DMS79 (cell line): ENCODE measurements at regions not wholly inside any gene's neighbourhood (a gene's known extent, or its start where the extent isn't known, plus 50 kb on each side); places are given as distances from the start of the nearest gene placed in this dataset.

Experiments
- DNase-seq: peaks from one replicate; lab custom pipeline; 2025; lab: John Stamatoyannopoulos, UW

DNA sequence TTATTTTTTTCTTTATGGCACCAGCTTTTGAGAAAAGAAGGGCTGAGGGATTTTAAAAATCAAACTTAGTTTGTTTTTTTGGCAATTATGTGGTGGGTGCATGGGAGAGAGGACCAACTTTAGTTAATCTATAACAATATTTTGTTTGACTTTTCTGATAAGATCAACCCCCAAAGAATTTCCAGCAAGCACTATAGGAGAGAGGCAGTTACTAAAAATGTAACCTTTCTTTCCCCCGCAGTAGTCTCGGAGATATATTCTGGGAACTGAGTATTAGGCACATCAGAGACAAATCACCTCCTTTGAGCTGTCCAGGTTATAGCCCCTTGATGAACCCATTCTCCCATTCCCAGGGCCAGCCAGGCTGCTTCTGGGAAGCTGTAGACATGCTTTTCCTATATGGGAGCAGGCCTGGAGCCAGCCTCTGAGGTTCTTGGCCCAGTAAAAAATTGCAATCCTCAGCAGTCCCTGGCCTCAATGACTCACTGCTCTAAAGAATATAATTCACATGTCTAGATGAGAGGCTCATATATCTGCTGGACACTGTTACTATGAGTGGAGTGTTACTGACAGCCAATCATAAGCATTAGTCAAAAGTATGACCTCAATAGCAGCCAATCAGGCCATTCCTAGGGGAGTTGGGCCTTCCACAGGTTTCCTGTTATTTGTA lies 138.3 kb upstream of the AGBL1 start:
- no peak for DNase-seq

DNA sequence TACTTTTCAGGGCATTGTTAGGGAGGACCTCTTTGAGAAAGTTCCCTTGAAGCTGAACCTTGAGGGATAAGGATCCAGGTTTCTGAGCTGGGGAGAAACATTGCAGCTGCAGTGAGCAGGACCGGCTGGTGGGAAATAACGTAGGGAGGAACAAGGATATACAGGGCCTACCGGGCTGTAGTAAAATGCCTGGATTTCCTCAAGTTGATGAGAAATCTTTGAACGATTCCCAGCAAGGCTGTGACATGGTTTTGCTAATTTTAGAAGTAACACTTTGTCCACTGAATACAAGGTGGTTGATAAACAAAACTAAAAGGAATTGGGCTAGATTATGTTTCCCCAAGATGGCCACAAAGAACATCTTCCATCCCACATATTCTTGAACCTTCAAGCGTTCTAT lies 137.0 kb upstream of the AGBL1 start:
- DNase-seq: no peak

DNA sequence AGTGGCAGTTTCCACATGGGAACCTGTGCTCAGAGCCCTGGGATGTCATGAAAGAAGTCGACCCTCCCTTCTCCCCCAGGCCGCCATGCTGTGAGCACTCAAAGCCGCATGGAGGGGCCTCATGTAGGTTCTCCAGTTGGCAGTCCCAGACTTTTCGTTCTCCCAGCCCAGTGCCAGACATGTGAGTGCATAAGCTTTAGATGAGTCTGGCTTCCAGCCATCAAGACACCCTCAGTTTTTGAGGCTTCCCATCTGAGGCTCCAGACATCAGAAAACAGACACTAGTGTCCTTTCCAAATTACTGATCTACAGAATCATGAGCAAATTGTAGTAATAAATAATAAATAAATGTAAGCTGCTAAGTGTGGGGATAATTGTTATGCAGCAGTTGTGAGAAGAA lies 136.5 kb upstream of the AGBL1 start:
- DNase-seq: no peak

DNA sequence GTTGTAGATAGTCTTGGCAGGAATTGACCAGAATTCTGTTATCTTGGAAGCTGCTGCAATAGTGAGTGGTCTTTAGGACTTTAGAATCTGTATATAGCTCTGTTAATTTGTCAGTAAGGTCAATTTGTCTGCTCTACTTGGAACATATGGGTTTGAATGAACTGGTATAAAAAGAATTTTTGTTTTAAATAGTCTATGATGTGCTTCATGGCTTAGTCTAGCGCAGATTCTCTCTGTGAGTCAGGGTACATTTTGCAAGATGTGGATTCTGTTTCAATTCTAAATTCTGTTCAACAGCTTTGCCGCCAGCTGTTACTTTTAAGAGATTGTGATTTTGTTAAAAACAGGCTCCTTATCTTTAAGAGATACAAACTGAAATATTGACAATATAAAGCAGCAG lies 135.9 kb upstream of the AGBL1 start:
- DNase-seq: no peak

DNA sequence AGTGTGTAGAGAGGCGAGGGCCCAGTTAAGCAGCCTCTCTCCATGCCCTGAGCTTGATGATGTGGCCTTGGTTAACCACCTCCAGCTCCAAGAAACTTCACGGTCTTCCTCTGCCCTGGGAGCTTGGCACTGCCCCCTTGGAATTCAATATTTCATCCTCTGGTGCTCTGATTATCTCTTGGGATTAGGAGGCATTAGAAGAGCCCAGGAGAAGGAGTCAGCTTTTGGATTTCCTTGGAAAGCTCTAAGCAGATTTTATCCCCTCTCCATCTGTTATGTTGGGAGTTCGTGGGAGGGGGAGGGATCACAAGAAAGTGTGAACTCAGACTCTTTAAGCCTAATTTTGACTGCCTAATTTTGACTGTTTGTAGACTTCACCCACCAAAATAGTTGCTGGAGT lies 132.7 kb upstream of the AGBL1 start:
- no peak for DNase-seq

- no peak for DNase-seq
Measured at GRCh38 chr15:85947936-85948335, 131.7 kb upstream of the AGBL1 start.

GRCh38 chr15:85950101-85950500 lies 129.6 kb upstream of the AGBL1 start:
- DNase-seq: no peak

GRCh38 chr15:85954586-85954985 lies 125.1 kb upstream of the AGBL1 start:
- DNase-seq: no peak

GRCh38 chr15:85955501-85956391 lies 123.9 kb upstream of the AGBL1 start:
- DNase-seq: no peak

- no peak for DNase-seq
Measured at GRCh38 chr15:85956532-85957275, 123.0 kb upstream of the AGBL1 start.

- no peak for DNase-seq
Measured at GRCh38 chr15:85959611-85960010, 120.1 kb upstream of the AGBL1 start.

GRCh38 chr15:85960381-85960780 lies 119.3 kb upstream of the AGBL1 start:
- DNase-seq: no peak

DNA sequence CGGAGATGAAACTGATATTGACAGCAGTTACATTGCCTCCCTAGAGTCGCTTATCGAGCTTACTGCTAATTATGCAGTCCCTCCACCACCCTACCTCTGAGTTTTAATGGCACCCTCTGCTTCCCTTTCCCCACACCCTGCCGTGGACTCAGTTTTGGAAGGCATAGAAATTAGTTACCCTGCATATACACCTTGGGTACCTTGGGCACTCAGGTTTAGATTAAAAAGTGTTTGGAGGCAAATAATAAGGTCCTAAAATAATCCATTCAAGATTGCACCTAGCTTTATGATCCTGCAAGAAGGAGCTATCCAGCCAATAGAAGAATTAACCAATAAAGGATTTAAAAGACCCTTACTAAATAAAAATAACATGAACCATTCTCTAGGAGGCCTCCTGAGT lies 117.8 kb upstream of the AGBL1 start:
- no peak for DNase-seq

DNA sequence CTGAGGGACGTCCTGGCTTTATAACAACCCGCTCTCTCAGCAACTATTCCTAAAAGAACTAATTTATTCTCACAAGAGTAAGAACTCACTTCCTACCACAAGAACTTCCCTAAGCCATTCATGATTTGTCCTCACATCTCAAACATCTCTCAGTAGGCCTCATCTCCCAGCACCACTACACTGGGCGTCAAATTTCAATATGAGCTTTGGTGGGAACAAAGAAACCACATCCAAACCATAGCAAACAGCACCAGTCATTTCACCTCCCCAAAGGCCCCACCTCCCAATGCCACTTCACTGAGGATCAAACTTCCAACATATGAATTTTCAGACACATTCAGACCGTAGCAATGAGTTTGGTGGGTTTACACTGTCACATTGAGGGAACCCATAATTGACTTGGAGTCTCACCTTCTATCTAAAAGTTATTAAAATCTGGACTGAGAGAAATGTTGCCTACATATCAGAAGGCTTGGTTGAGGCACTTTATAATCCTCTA lies 116.4 kb upstream of the AGBL1 start:
- DNase-seq: no peak

- DNase-seq: no peak
Measured at GRCh38 chr15:85964471-85964870, 115.2 kb upstream of the AGBL1 start.

- DNase-seq: no peak
Measured at GRCh38 chr15:85967553-85967952, 112.1 kb upstream of the AGBL1 start.

DNA sequence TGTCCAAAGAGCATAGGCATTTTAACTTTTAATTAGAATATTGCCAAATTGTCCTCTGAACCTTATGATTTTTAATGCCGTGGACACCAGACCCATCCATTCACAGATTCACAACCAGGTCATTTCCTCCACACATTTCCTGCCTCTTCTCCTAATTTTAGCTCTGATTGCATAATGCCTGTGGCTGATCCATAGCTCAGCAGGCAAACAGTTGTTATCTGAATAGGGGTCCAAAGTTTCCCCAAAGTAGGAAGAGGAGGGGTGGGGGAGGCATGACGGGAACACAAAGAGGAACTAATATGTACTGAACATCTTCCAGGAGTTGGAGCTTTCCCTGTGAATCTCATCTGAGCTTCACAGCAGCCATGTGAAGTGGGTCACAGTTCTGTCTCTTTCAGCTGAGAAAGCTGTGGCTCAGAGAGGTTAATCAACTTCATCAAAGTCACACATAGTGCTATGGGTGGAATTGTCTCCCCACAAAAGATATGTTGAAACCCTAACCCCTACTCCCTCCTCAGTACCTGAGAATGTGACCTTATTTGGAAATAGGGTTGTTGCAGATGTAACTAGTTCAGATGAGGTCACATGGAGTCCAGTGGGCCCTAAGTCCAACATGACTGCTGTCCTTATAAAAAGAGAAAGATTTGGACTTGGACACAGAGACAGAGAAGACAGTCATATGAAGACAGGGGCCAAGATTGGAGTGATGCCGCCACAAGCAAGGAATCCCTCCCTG lies 106.7 kb upstream of the AGBL1 start:
- DNase-seq: no peak

DNA sequence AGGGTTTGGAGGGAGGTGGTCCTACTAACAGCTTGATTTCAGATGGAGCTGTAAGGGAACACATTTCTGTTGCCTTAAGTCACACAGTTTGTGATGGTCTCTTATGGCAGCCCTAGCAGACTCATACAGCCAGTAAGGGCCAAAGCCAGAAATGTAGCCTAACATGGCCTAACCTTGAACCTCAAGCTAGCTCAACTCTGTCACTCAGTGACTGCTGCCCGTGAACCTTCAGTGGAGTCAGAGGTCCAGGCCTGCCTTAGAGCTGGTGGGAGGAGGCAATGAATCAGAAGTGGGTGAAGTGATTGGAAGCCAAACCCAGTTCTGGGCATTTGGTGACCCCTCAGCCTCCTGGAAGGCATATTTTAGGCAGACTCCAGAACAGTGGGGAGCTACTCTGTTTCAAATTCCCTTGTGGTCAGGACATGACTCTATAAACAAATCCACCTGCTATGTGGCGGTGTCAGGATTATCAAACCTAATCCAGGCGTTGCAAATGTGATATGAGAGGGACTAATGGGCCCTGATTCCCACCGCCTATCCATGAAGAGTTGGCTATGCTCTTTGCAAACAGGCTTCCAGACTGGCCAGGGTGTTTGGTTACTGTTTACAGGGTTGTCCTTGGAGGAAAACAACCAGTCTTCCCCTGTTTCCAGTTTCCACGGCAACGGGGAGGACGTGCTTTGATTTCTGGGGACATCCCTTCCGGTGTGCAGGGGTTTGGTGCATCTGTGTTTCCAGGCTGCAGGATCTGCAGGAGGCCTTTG lies 105.9 kb upstream of the AGBL1 start:
- DNase-seq: no peak

DNA sequence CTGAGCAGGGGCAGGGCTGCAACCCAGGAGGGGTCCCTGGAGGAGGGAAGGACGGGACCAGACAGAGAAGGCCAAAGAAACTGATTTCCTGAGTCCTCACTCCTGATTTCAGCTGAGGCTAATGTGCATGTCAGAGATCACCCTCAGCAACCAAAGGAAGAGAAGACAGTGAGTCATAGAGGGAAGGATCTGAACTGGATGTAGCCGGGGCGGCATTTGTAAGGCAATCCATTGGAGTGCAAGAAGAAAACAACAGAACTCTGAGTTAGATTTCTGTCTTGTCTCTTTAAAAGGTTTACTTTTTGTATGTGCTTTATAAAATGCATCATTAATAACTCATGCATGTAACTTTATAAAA lies 105.3 kb upstream of the AGBL1 start:
- DNase-seq: no peak

- no peak for DNase-seq
Measured at GRCh38 chr15:85974742-85975141, 104.9 kb upstream of the AGBL1 start.

DNA sequence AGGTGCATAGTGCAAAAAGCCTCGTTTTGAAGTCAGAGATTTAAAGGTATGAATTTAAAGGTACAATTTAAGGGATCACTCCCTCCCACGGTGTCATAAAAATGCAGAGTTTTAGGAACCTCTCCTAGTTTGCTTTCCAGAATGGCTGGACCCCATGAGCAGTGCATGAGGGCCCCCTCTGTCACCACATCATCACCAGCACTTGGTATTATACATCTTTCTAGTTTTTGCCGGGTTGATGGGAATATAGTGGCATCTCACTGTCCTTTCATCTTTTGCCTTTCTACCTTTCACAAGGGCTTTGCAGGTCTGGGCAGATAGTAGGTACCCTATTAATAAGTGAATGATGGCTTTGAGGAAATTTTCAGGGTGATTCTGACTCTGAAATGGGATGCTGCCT lies 103.6 kb upstream of the AGBL1 start:
- DNase-seq: no peak
